Dermis blood vessel endothelial cell (primary cell): ENCODE measurements at regions not wholly inside any gene's neighbourhood (a gene's known extent, or its start where the extent isn't known, plus 50 kb on each side); places are given as distances from the start of the nearest gene placed in this dataset.
"Not testable (repeated sequence)": the region's sequence is repeated elsewhere in the genome, so short reads cannot be mapped to it uniquely, and the experiment has no call there.

ENCODE experiments used
- DNase-seq: peaks from one replicate; pipeline ENCODE4 v3.0.0; 2010

DNA sequence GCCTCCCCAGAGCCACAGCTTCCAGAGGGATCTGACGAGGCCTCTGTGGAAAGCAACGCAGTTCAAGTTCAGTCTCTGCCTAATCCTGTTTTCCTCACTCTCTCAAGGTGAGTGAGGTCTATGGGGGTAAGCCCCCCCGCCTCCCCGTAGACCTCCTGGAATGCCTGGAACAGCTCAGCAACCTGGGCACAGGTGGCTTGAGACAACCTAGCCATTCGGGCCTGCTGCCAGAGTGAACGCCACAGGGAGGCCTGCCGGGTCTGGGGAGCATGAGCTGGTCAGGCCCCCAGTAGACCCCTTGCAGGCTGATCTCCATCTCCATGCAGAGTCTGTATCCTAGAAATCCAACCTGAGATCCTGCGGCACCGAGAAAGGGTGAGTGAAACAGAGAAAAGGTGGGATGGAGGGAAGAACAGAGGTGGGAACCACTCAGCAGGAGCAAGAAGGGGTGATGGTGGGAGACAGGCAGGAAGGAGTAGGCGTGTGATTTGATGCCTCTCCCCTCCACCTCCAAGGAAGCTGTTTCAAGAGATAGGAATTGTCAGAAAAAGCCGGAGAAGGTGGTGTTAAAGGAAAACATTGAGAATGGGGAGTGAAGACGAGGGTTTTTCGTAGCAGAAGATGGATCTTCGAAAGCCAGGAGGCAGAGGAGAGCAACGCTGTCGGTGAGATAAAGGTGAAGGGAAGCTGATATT lies 123.1 kb upstream of the PRMT8 start:
- DNase-seq = no peak

DNA sequence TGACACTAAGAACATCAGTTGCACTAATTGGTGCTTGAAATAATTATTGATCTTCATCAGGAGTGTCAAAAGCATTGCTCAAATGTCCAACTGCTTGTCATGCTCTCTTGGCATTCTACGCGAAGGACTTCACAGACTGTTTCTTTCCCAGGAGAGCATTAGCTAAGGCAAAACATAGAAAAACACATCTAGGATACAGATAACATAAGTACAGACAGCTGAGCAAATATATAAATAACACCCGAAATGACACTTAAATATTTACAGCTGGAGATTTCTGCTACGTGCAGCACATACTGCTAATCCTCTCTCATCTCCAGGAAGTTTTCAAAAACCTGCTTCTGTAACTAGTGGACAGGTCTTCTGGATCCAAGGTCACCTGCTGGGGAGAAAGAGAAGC lies 120.0 kb upstream of the PRMT8 start:
- no peak for DNase-seq

DNA sequence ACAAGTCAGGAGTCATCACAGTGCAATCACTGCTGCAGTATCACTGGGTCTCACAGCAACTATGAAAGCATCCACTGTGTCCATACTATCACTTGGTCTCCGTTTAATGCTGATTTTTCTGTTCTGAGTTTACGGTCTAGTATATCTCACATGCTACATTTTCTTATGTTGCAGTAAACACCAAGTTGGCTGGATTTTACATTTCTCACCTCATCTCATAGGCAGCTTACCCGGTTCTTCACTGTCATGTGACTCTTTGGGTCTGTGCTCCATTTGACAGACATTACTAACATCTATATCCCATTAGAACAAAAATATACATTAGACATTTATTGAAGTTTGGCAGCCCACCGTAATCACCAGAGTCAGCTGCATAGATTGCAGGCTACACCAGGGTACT lies 115.7 kb upstream of the PRMT8 start:
- DNase-seq = no peak

DNA sequence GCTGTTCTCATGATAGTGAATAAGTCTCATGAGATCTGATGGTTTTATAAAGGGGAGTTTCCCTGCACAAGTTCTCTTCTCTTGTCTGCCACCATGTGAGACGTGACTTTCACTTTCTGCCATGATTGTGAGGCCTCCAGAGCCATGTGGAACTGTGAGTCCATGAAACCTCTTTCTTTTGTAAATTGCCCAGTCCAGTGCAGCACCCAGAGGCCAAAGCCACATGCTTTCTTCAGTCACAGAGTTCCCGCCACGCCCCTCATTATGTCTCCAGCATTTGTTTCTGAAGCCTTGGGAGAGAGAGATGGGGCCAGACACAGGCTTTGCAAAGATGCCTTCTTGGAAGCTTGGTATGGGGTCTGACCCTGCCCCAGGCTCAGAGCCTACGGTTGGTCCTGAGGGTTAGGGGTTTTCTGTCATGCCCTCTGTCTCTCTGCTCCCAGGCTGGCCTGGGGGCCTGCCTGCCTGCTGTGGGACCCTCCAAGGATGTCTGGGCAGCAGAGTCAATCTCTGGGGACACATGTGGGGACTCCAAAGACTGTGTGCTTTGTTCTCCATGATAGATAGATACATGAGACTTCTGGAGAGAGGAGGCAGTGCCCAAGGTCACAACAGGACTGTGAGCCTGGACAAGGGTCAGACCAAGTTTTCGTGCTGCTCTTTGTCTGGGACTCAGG lies 114.1 kb upstream of the PRMT8 start:
- no peak for DNase-seq

DNA sequence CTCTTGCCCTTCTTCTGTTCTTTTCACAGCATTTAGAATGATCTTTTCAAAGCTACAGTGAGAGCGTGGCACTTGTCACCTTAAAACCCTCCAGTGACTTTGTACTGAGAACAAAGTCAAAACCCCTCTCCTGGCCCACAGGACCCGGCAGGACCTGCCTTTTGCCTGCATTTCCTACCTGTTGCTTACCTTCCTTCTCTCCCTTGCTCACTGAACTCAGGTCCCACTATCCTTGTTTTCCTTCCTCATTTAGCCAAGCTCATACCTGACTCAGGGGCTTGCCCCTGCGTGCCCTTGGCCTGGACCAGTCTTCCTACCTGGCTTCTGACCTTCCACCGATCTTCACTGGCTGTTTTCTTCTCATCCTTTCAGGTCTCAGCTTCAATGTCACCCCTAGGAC lies 112.3 kb upstream of the PRMT8 start:
- DNase-seq = no peak

DNA sequence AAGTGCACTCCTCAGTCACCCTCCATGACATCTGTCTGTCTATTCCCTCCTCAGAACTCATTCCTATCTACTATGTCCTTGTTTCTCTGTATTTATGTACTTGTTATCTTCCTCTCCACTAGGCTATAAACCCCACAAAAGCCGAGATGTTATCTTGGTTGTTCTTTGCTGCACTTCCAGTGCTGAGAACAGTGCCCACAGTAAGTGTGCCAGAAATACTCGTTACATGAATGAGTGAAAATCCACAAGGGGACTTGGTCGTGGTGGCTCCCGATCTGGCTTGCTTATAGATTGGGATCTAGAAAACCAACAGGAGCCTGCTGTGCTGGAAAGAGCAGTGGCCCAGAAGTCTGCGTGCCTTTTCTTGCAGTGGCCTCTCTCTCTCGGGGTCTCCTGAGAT lies 111.9 kb upstream of the PRMT8 start:
- DNase-seq = no peak

DNA sequence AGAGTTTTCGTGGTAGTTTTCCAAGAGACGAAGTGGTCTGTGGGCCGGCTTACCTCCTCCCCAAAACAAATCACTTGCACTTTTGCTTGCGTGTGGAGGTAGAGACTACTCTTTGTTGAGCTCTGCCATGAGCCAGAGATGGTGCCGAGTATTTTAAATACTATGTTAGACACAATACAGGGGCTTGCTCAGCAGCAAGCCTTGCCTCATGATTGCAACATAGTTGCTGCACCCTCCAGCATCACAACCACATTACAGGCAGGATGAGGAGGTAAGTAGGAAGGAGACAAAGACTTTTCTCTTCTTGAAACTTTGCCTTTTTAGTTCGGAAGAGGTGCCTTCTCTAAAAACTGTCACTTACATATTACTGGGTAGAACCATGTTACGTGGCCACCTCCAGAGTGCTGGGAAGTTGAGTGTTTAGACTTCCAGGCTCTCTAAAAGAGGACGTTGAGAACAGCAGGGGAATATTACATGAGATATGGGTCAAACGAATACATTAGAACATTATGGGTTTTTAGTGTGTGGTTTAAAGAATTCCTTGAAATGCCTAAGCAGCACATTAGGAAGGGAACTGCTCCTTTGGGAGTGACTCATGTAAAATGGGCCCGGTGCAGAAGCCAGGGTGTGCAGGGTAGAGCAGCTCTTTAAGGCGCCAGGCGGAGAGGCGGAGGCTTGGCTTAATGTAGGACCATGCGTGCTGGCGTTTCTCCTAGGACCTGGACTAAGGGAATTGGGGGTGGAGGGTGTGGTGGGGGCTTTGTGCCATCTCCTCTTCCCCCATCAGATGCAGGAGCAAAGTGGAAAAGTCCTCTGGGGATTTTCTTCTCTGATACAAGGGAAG lies 110.6 kb upstream of the PRMT8 start:
- no peak for DNase-seq

DNA sequence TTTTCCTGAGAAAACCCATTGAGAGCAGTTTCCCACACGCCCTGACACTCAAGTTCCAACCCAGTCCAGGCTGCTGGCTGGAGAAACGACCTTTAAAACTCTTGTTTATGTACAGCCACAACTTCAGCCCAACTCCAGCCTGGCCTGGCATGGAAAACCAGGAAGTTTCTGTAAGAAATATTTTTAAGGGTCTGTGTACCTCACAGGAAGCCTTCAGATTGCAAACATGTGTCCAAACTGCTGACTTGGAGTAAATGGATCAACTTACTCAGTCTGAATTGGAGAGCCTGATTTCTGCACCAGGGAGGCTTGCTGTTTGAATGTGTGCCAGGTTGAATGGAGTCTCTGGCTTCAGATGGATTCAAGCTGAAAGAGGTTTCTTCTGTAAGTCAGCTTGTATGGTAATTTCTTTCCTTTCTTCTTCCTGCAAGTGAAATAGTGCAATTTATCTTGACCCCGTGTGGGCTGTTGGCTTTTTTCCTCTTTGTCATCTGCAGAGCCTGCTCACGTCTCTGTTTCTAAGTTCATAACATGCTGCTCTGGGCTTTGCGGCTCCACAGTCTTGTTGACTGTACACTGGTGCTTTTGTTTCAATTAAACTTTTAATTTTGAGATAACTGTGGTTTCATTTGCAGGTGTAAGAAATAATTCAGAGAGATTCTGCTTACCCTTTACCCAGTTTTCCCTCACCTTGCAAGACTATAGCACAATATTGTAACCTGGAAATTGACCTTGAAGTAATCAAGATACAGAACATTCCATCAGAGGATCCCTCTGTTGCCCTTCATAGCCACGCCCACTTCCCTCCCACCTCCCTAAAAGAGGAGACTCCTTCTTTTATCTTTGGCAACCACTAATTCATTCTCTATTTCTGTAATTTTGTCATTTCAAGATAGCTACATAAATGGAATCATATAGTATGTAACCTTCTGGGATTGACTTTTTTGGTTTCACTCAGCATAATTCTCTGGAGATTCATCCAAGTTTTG lies 109.7 kb upstream of the PRMT8 start:
- DNase-seq = no peak

DNA sequence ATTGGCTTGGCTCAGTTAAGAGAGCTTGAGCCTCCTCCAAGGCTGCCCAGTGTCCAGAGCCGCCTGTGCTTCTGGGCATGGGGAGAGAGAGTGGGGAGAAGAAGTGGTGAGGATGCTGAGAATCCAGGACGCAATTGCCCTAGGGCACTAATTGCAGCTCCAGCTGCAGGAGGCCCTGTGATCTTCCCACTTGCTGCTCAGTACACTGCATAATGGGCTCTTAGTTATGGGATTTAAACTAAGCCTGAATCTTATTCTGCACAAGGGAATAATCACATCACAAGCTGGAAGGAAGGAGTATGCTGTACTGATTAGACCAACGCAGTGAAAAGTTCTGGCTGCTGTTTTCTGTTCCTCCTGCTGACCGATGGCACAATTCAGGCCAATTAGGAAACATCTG lies 101.0 kb upstream of the PRMT8 start:
- DNase-seq = no peak

DNA sequence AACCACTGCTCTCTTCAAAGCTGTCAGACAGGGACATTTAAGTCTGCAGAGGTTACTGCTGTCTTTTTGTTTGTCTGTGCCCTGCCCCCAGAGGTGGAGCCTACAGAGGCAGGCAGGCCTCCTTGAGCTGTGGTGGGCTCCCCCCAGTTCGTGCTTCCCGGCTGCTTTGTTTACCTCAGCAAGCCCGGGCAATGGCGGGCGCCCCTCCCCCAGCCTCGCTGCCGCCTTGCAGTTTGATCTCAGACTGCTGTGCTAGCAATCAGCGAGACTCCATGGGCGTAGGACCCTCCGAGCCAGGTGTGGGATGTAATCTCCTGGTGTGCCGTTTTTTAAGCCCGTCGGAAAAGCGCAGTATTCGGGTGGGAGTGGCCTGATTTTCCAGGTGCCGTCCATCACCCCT lies 93.4 kb upstream of the PRMT8 start:
- DNase-seq = not testable (repeated sequence)

DNA sequence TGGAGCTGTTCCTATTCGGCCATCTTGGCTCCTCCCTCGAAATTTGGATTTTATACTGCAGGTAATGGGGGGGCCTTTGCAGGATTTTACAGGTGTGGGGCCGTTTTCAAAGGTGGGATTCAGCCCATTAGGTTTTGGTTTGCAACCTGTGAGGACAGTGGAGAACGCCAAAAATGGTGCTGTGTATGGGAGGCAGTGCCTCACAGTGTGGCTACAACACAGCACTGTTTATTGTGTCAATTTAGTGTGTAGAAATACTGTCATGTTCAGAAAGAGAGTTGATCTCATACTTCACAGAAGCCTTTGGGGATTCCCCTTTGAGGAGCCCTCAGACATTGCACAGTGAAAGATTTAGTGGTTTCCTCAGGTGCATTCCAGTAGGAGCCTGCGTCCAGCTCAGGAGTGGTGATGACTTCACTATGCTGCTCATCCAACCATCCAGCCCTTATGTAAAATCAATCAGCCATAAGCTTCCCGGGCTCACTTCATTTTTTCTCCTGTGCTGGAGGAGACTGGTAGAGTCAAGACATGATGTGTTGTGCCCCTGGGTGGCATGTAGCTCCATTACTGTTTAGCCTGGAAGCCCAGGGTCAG lies 92.7 kb upstream of the PRMT8 start:
- DNase-seq = no peak

DNA sequence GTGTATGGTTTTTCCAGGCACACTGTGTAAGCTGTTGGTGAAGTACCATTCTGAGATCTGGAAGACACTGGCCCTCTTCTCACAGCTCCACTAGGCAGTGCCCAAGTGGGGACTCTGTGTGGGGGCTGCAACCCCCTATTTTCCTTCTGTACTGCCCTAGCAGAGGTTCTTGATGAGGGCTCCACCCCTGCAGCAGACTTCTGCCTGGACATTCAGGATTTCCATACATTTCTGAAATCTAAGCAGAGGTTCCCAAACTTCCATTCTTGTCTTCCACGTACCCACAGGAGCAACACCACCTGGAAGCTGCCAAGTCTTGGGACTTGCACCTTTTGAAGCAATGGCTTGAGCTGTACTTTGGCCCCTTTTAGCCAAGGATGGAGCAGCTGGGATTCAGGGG lies 85.2 kb upstream of the PRMT8 start:
- DNase-seq = no peak

DNA sequence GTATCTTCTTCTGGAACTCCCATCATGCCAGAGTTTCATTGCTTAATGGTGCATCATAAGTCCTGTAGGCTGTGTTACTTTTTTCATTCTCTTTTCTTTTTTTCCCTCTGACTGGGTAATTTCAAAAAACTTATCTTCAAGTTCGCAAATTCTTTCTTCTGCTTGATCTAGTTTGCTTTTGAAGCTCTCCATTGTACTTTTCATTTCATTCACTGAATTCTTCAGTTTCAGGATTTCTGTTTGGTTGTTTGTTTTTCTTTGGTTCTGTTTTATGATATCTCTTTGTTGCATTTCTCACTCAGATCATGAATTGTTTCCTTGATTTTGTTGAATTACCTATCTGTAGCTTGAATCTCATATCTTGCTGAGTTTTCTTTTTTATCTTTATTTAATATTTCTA lies 83.3 kb upstream of the PRMT8 start:
- no peak for DNase-seq

DNA sequence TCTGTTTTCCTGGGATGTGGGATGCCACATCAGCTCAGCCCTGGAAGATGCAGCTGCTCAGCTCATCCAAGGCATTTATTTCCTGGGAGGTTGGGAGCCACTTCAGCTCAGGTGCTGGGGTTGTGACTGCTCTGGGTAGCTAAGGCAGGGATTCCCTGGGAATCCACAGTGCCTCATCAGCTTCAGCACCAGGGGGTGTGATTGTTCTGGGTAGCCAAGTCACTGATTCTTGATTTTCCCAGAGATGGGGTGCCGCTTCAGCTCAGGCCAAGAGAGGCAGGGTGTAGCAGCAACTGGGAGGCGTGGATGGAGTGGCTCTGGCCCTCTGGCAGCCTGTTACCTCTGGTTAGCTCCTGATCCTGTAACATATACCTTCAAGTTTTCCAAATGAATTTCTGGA lies 81.3 kb upstream of the PRMT8 start:
- DNase-seq = no peak

DNA sequence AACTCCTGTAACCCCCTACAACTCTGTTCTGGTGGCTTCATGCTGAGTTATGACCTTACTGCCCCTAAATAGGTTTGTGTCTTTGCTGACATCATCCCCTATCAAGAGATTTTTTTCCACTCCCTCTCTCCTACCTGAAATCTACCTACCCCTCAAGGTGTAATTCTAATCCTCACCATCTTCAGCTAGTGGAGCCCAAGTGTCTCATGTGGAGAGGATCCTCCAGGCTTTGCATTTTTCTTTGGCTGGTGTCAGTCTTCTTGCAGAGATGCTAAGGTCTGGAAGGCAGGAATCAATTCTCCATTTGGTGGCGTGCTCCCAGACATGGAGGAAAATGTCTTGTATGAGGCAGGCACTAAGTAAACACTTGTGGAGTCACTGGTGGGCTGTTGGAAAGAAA lies 74.8 kb upstream of the PRMT8 start:
- DNase-seq = no peak

DNA sequence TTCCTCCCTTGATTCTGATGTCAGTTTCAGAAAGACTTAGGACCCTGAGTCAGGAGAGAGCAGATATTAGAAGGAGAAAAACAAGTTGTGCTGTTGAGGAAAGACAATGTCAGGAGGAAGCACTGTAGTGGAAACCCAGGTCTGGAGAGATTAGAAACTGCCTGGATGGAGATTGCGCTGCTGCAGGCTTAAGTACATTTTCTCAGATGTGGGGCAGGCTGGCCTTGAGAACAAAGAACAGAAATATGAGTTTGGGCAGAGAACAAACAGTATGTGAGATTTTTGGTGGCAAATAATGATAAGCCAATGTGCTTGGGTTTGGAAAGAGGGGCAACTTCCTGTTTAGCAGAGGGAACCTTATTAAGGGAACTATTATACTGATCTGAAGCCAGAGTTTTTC lies 74.3 kb upstream of the PRMT8 start:
- DNase-seq = no peak

DNA sequence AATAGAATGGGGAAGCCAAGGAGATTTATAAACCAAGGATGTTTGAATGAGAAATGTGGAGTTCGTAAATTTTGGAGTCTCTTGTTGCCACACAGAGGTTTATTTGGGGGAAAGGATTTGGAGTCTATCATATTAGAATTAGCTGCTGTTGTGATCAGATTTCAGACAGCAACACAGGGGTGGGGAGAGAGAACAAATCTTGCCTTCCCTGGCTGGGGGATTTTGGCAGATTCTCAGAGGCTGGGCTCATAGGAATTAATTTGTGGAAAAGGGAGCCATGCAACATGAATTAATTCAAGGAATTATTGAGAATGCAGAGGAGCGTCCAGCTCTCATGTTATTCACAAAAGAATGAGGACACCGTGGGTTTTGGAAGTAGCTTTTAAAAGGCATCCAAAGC lies 73.9 kb upstream of the PRMT8 start:
- DNase-seq = no peak

DNA sequence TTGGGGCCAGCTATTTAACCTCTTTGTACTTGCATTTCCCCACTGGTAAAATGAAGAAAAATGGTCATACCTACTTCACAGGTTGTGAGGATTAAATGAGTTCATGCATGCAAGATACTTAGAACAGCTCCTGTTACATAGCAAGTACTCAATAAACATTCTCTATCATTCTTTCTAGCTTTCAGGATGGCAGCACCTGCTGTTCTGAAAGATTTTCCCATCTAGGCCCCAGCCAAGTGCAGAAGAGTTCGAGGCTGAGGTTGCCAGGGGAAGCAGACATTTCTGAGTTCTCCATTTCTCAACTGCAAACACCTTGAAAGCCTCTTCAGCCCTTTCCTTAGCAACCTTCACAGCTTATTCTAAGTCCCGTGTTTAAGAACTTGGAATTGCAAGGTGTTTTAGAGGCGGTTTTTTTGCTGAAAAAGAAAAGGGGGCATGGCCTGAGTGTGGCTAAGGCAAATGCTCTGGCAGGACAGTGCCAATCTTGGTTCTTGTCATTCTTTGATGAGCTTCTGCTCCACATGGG lies 73.0 kb upstream of the PRMT8 start:
- no peak for DNase-seq

DNA sequence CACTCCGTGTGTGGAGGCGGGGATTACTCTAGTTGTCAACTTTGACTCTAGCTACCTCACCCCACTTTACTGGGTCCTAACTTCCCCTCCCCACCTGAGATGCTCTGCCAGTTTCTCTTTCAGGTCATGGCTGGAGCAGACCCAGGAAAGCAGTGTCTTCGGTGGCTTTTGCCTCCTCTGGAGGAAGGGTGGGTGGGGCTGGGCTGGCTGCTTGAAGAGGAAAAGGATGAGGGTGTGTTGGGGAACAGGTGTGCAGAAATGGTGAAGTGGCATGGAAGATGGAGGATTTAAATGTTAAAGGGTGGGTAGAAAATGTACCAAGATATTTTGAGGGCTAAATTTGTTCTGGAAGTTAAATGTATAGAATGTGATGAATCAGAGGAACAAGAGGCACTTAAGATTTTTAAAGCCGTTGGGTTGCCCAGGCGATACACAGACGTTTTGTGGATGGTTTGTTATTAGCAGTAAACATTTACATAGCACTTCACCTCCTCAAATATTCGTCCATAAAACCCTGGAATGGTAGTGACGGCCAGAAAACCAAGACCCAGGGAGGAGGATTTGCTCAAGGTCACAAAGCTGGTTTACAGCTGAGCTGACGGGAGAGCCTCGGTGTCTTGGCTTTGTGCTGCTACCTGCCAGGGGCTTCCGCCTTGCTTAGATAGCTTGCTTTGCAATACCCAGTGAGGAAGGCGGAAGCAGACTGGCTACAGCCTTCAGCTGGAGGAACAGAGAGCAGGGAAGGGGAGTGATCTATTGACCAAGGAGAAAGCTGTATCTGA lies 72.2 kb upstream of the PRMT8 start:
- DNase-seq = no peak

DNA sequence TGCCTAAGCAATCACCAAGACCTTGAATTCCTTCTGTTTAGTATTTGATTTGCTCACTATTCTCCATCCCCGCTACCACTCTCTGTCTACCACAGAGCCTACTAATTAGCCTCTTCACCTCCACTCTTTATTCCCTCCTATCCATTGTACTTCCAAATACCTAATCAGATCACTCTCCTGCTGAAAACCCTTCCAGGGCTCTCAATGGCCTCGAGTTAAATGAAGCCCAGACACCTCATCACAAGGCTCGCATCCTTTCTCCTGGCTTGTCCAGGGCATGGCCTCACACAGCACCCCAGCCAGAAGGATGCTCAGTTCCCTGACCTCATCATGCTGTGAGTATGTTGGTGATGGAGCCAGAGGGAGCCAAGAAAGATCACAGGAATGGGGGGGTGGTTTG lies 71.4 kb upstream of the PRMT8 start:
- DNase-seq = no peak

DNA sequence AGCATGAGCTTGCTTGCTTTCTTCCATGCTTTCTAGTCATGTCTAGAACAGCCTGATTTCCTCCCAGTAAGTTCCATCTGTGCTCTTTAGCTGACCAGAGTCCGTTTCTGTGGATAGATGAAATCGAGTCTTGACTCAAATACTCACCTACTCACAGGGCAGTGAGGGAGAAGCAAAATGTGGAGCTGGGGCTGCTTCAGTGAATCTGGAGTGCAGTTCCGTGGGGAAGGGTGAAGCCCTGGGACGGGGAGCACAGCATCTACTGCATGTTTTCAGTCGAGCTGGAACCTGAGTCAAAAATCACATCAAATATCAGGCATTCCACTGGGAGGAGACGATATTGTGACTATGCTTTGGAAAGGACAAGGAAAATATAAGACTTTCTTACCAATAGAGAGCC lies 70.3 kb upstream of the PRMT8 start:
- DNase-seq = no peak
